SK-N-MC (cell line): ENCODE measurements at regions not wholly inside any gene's neighbourhood (a gene's known extent, or its start where the extent isn't known, plus 50 kb on each side); places are given as distances from the start of the nearest gene placed in this dataset.

ENCODE experiments used
- EZH2 ChIP-seq: fragments of 200-600 bp; sonication (generic); IDR thresholded peaks from one replicate; pipeline ENCODE4 v1.6.1; 2017; ENCODE audit warnings: antibody characterized with exemption
- FOXP2 ChIP-seq: optimal IDR thresholded peaks from 2 replicates; pipeline ENCODE3; 2011; ENCODE audit warnings: mild to moderate bottlenecking, moderate library complexity; ENCODE audit not compliant: insufficient read depth; ENCODE audit errors: extremely low read length, control extremely low read depth
- POLR2AphosphoS5 ChIP-seq: IDR thresholded peaks from 2 replicates; pipeline ENCODE4 v1.6.1; 2012; ENCODE audit warnings: mild to moderate bottlenecking, low read depth, low read length, borderline replicate concordance

DNA sequence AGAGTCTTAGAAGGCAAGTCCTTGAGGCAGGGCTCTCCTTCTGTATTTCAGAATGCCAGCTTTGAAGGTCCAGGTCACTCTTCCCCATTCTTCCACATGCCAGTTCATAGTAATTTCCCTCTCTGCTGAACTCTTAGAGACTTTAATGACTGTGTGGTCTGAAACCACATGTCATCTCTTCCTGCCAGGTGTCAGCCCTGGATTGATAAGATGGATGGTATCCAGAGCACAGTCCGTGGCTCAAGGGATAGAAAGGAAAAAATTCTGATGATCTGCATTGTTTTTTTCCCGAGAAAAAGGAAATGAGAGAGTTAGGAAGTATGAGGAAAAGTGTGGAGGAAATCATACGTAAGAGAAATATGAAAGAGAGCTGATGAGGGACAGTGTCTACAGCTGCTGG is 250.9 kb downstream of the TPBG start:
- TF ChIP-seq POLR2AphosphoS5: no peak
- no peak for TF ChIP-seq EZH2
- no peak for TF ChIP-seq FOXP2
